ENCODE measurements at regions not wholly inside any gene's neighbourhood (a gene's known extent, or its start where the extent isn't known, plus 50 kb on each side); places are given as distances from the start of the nearest gene placed in this dataset.

DNA sequence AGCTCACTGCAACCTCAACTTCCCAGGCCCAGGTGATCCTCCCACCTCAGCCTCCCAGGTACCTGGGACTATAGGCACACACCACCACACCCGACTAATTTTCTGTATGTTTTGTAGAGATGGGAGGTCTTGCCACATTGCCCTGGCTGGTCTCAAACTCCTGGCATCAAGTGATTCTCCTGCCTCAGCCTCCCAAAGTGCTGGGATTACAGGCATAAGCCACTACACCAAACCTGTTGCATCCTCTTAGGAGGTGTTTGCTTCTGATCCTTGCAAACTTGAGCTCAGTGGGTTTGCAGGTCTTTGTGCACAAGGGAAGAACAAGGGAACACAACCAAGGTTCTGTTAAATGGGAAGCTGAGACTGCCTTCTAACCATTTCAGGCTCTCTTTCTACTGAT lies 184.6 kb downstream of the ARHGAP12 start:
- no peaks in the 10 kb centered on the region for H3K36me3 ChIP-seq (ENCODE audit: insufficient read depth)
- H4K20me1 ChIP-seq (replicated peaks; ENCODE audit: insufficient read depth): no peaks in the 10 kb centered on the region
- TF ChIP-seq STAT1 (IDR thresholded peaks at IDR 0.05; ENCODE audit: unreplicated experiment): no peak
- TF ChIP-seq EZH2 (IDR thresholded peaks at IDR 0.05; ENCODE audit: low read depth, unreplicated experiment): no peak
- TF ChIP-seq CREB1 (CRISPR knock-in tag; IDR thresholded peaks at IDR 0.05; ENCODE audit: low read depth): no peak
- TF ChIP-seq, protein P1, sequence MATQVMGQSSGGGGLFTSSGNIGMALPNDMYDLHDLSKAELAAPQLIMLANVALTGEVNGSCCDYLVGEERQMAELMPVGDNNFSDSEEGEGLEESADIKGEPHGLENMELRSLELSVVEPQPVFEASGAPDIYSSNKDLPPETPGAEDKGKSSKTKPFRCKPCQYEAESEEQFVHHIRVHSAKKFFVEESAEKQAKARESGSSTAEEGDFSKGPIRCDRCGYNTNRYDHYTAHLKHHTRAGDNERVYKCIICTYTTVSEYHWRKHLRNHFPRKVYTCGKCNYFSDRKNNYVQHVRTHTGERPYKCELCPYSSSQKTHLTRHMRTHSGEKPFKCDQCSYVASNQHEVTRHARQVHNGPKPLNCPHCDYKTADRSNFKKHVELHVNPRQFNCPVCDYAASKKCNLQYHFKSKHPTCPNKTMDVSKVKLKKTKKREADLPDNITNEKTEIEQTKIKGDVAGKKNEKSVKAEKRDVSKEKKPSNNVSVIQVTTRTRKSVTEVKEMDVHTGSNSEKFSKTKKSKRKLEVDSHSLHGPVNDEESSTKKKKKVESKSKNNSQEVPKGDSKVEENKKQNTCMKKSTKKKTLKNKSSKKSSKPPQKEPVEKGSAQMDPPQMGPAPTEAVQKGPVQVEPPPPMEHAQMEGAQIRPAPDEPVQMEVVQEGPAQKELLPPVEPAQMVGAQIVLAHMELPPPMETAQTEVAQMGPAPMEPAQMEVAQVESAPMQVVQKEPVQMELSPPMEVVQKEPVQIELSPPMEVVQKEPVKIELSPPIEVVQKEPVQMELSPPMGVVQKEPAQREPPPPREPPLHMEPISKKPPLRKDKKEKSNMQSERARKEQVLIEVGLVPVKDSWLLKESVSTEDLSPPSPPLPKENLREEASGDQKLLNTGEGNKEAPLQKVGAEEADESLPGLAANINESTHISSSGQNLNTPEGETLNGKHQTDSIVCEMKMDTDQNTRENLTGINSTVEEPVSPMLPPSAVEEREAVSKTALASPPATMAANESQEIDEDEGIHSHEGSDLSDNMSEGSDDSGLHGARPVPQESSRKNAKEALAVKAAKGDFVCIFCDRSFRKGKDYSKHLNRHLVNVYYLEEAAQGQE (IDR thresholded peaks at IDR 0.05; ENCODE audit: unreplicated experiment): no peak
- no peak for TF ChIP-seq EZH2phosphoT487 (IDR thresholded peaks at IDR 0.05; ENCODE audit: unreplicated experiment)
- no peaks in the 10 kb centered on the region for H3K79me2 ChIP-seq (replicated peaks; ENCODE audit: insufficient read depth)
- no peak overlapping the region for H2AFZ ChIP-seq
- no peaks in the 10 kb centered on the region; the same call in 2 of the 3 replicates for H3K4me1 Mint-ChIP-seq
- H3K9me2 ChIP-seq (ENCODE audit: insufficient read depth): 0 out of 2 replicates have a peak, but pooled peaks cover 3% of the 10 kb centered on the region
- no peaks in the 10 kb centered on the region for H3F3A ChIP-seq (replicated peaks; ENCODE audit: low read depth)
- ATAC-seq (no peak), DNase-seq (ENCODE audit: low spot score) (no peak)
- H3K36me3 Mint-ChIP-seq (ENCODE audit: low read depth): no peaks in the 10 kb centered on the region
- H3K27ac ChIP-seq (ENCODE audit: low read depth): no peak overlapping the region
- H3K4me3 Mint-ChIP-seq: no peak overlapping the region
- no peaks in the 10 kb centered on the region for H3K27me3 ChIP-seq (ENCODE audit: insufficient read depth)
- no peak overlapping the region for H3K27ac Mint-ChIP-seq
- H3K27me3 Mint-ChIP-seq (ENCODE audit: insufficient read depth, low read depth, poor library complexity): peaks cover 4% of the 10 kb centered on the region
- peaks cover 2% of the 10 kb centered on the region; the same call in 2 of the 3 replicates for H3K9me3 Mint-ChIP-seq
- no peak overlapping the region for H3K4me2 ChIP-seq
- no peaks in the 10 kb centered on the region for H3K4me1 ChIP-seq (ENCODE audit: insufficient read depth)
- H3K4me3 ChIP-seq: no peak overlapping the region

DNA sequence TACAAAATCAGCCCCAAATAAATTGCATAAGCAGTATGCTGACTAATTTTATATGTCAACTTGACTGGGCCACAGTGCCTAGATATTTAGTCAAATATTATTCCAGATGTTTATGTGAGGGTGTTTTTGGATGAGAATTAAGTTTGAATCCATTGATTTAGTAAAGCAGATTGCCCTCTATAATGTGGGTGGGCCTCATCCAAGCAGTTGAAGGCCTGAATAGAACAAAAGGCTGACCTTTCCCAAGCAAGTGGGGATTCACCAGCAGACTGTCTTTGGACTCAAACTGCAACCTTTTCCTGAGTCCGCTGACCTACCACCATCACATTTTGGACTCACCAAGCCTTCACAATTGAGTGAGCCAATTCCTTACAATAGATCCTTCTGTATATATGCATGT lies 186.4 kb downstream of the ARHGAP12 start:
- no peak overlapping the region for H3K4me2 ChIP-seq
- H3K79me2 ChIP-seq (replicated peaks; ENCODE audit: insufficient read depth): no peaks in the 10 kb centered on the region
- Mint-ChIP-seq H3K36me3 (ENCODE audit: low read depth) (peaks cover under 1% of the 10 kb centered on the region; the same call in 1 of the 3 replicates), H3K27me3 (ENCODE audit: insufficient read depth, low read depth, poor library complexity) (peaks cover 2% of the 10 kb centered on the region), H3K9me3 (peaks cover 3% of the 10 kb centered on the region), H3K27ac (no peak overlapping the region), H3K4me3 (no peak overlapping the region), H3K4me1 (no peaks in the 10 kb centered on the region)
- H3K36me3 ChIP-seq (ENCODE audit: insufficient read depth): no peaks in the 10 kb centered on the region
- no peaks in the 10 kb centered on the region for H4K20me1 ChIP-seq (replicated peaks; ENCODE audit: insufficient read depth)
- H3K4me1 ChIP-seq (ENCODE audit: insufficient read depth): no peaks in the 10 kb centered on the region
- no peak for ATAC-seq
- H3K4me3 ChIP-seq: no peak overlapping the region
- no peak overlapping the region for H3K27ac ChIP-seq (ENCODE audit: low read depth)
- H3K27me3 ChIP-seq (ENCODE audit: insufficient read depth): no peaks in the 10 kb centered on the region
- DNase-seq (ENCODE audit: low spot score): no peak
- H3K9me2 ChIP-seq (ENCODE audit: insufficient read depth): peaks cover 12% of the 10 kb centered on the region
- TF ChIP-seq ZNF114 (CRISPR knock-in tag; IDR thresholded peaks at IDR 0.05): no peak
- TF ChIP-seq, protein P2, sequence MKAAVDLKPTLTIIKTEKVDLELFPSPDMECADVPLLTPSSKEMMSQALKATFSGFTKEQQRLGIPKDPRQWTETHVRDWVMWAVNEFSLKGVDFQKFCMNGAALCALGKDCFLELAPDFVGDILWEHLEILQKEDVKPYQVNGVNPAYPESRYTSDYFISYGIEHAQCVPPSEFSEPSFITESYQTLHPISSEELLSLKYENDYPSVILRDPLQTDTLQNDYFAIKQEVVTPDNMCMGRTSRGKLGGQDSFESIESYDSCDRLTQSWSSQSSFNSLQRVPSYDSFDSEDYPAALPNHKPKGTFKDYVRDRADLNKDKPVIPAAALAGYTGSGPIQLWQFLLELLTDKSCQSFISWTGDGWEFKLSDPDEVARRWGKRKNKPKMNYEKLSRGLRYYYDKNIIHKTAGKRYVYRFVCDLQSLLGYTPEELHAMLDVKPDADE (IDR thresholded peaks at IDR 0.05): no peak
- no peak for TF ChIP-seq NANOG (IDR thresholded peaks at IDR 0.05; ENCODE audit: borderline replicate concordance)
- no peak for TF ChIP-seq ZNF331 (CRISPR knock-in tag; IDR thresholded peaks at IDR 0.05; ENCODE audit: low read depth)
- no peak overlapping the region for H2AFZ ChIP-seq
- H3F3A ChIP-seq (replicated peaks; ENCODE audit: low read depth): no peaks in the 10 kb centered on the region

Measured in GM23338 (cell line).